ENCODE measurements at regions not wholly inside any gene's neighbourhood (a gene's known extent, or its start where the extent isn't known, plus 50 kb on each side); places are given as distances from the start of the nearest gene placed in this dataset.

- no peak for DNase-seq
- no peaks in the 10 kb centered on the region for H3K4me1 Mint-ChIP-seq
- no peaks in the 10 kb centered on the region for H3K27me3 ChIP-seq (ENCODE audit: control insufficient read depth, insufficient read depth, low read length)
Observed at GRCh38 chr7:69129524-69129923, 468.8 kb upstream of the AUTS2 start.

GRCh38 chr7:69129951-69130350, 468.3 kb upstream of the AUTS2 start:
- H3K4me1 ChIP-seq (ENCODE audit: control insufficient read depth, insufficient read depth, low read length): no peaks in the 10 kb centered on the region
- no peak for TF ChIP-seq CTCF (IDR thresholded peaks at IDR 0.05)
- H3K4me3 Mint-ChIP-seq: no peak overlapping the region
- no peaks in the 10 kb centered on the region for H3K27me3 ChIP-seq (ENCODE audit: control insufficient read depth, insufficient read depth, low read length)
- no peak overlapping the region for H3K27ac ChIP-seq (ENCODE audit: low read length)
- no peak for DNase-seq
- no peaks in the 10 kb centered on the region for H3K36me3 Mint-ChIP-seq
- H3K4me1 Mint-ChIP-seq: no peaks in the 10 kb centered on the region
- H3K9me3 ChIP-seq (ENCODE audit: control insufficient read depth, insufficient read depth, low read length): no peaks in the 10 kb centered on the region
- no peak overlapping the region for H3K27ac Mint-ChIP-seq
- no peaks in the 10 kb centered on the region for H3K36me3 ChIP-seq (ENCODE audit: control insufficient read depth, insufficient read depth, low read length)
- ATAC-seq: no peak
- H3K27me3 Mint-ChIP-seq (ENCODE audit: low read depth in 2 of 2): no peaks in the 10 kb centered on the region
- H3K4me3 ChIP-seq (ENCODE audit: low read length): no peak overlapping the region
- H3K9me3 Mint-ChIP-seq: peaks cover 0 to 5% of the 10 kb centered on the region in 2 donors
- intact Hi-C loops (cut with micrococcal nuclease): no loop called here
- WGBS (ENCODE audit: insufficient coverage): 93% methylated on average over 6 of the region's 7 CpGs

More at GRCh38 chr7:69129524-69129923, 468.8 kb upstream of the AUTS2 start:
- Mint-ChIP-seq H3K36me3 (no peaks in the 10 kb centered on the region), H3K9me3 (peaks cover 0 to 4% of the 10 kb centered on the region in 2 donors), H3K27ac (no peak overlapping the region), H3K27me3 (ENCODE audit: low read depth in 2 of 2) (peaks cover 0 to 3% of the 10 kb centered on the region in 2 donors), H3K4me3 (no peak overlapping the region)
- H3K9me3 ChIP-seq (ENCODE audit: control insufficient read depth, insufficient read depth, low read length): no peaks in the 10 kb centered on the region
- no peak for ATAC-seq
- no peak for TF ChIP-seq CTCF (IDR thresholded peaks at IDR 0.05)
- H3K4me1 ChIP-seq (ENCODE audit: control insufficient read depth, insufficient read depth, low read length): no peaks in the 10 kb centered on the region
- intact Hi-C loops (cut with micrococcal nuclease): no loop called here
- H3K4me3 ChIP-seq (ENCODE audit: low read length): no peak overlapping the region
- H3K27ac ChIP-seq (ENCODE audit: low read length): no peak overlapping the region
- WGBS (ENCODE audit: insufficient coverage): 80% methylated on average over 4 of the region's 4 CpGs
- no peaks in the 10 kb centered on the region for H3K36me3 ChIP-seq (ENCODE audit: control insufficient read depth, insufficient read depth, low read length)

- no peak overlapping the region for H3K27ac Mint-ChIP-seq
- H3K27me3 Mint-ChIP-seq (ENCODE audit: low read depth in 2 of 2): no peaks in the 10 kb centered on the region
- Histone ChIP-seq H3K36me3 (ENCODE audit: control insufficient read depth, insufficient read depth, low read length) (no peaks in the 10 kb centered on the region), H3K4me3 (ENCODE audit: low read length) (no peak overlapping the region), H3K27me3 (ENCODE audit: control insufficient read depth, insufficient read depth, low read length) (no peaks in the 10 kb centered on the region), H3K27ac (ENCODE audit: low read length) (no peak overlapping the region), H3K4me1 (ENCODE audit: control insufficient read depth, insufficient read depth, low read length) (no peaks in the 10 kb centered on the region), H3K9me3 (ENCODE audit: control insufficient read depth, insufficient read depth, low read length) (no peaks in the 10 kb centered on the region)
- 63% methylated on average over 2 of the region's 2 CpGs for WGBS (ENCODE audit: insufficient coverage)
- H3K36me3 Mint-ChIP-seq: no peaks in the 10 kb centered on the region
- intact Hi-C loops (cut with micrococcal nuclease): no loop called here
- H3K4me1 Mint-ChIP-seq: no peaks in the 10 kb centered on the region
- DNase-seq (no peak), ATAC-seq (no peak)
- TF ChIP-seq CTCF (IDR thresholded peaks at IDR 0.05): no peak
- H3K9me3 Mint-ChIP-seq: peaks cover 0 to 5% of the 10 kb centered on the region in 2 donors
- no peak overlapping the region for H3K4me3 Mint-ChIP-seq
Observed at GRCh38 chr7:69130396-69130795, 467.9 kb upstream of the AUTS2 start.

- 76% methylated on average over 2 of the region's 2 CpGs for WGBS (ENCODE audit: insufficient coverage)
- Mint-ChIP-seq H3K4me3 (no peak overlapping the region), H3K36me3 (peaks cover 10% of the 10 kb centered on the region), H3K4me1 (peaks cover 0 to 5% of the 10 kb centered on the region in 2 donors), H3K9me3 (peaks cover 6 to 10% of the 10 kb centered on the region in 2 donors), H3K27me3 (ENCODE audit: low read depth in 2 of 2) (peaks cover 0 to 2% of the 10 kb centered on the region in 2 donors), H3K27ac (no peak overlapping the region)
- peaks cover 4% of the 10 kb centered on the region for H3K9me3 ChIP-seq (ENCODE audit: control insufficient read depth, insufficient read depth, low read length)
- H3K36me3 ChIP-seq (ENCODE audit: control insufficient read depth, insufficient read depth, low read length): no peaks in the 10 kb centered on the region
- TF ChIP-seq CTCF (IDR thresholded peaks at IDR 0.05): no peak
- DNase-seq (no peak), ATAC-seq (no peak)
- intact Hi-C loops (cut with micrococcal nuclease): no loop called here
- no peak overlapping the region for H3K27ac ChIP-seq (ENCODE audit: low read length)
- no peak overlapping the region for H3K4me3 ChIP-seq (ENCODE audit: low read length)
- no peaks in the 10 kb centered on the region for H3K27me3 ChIP-seq (ENCODE audit: control insufficient read depth, insufficient read depth, low read length)
- no peaks in the 10 kb centered on the region for H3K4me1 ChIP-seq (ENCODE audit: control insufficient read depth, insufficient read depth, low read length)
Observed at GRCh38 chr7:69134316-69134715, 464.0 kb upstream of the AUTS2 start.

Data from natural killer cell (primary cell).